HG03520 (cell line): ENCODE measurements at regions not wholly inside any gene's neighbourhood (a gene's known extent, or its start where the extent isn't known, plus 50 kb on each side); places are given as distances from the start of the nearest gene placed in this dataset.

Experiments used
- ATAC-seq: cut with Tn5 transposase; IDR thresholded peaks from one replicate; pipeline ENCODE4 v1.9.1; 2021; ENCODE audit warnings: mild to moderate bottlenecking, moderate library complexity; ENCODE audit not compliant: unreplicated experiment

DNA sequence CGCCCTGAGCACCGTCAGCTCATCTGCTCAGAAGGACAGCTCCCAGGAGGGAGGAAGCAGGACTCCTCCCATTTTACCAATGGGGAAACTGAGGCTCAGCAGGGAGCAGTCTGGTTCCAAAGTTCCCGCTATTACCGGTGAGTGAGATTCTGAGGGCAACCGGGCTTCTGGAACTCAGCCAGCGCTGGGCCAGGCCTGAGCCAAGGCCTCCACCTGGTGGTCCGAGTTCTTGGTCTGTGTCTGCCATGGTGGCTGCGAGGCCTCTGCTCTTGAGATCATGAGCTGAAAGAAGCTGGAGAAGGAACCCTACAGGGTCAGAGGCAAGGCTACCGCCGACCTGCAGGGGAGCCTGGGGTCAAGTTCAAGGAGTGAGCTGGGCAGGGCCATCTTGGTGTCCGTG, 110.8 kb upstream of the GSE1 start:
- no peak for ATAC-seq

DNA sequence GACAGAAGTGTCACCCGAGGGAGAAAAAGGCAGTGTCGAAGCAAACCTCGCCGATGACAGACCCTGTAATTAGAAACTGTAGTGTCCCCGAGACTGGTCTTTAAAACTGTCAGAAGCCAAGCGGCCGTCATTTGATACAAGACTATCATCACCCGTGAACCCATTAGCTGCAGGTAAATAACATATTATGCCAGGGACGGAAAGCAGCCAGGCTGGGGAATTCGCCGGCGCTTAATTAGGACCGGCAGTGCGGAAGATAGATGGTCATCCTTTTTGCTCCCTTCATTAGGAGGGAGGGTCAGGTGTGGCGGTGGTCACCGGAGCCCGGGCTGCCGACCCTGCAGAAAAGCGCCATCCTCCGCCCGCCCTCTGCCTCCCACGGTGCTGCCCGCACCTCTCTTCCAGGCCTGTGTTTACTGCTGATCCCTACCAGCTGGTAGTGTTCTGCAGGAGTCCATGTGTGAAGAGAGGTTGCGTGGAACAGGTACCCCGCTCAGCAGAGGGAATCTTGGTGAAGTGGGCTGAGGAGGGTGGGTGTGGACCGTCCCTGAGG, 109.4 kb upstream of the GSE1 start:
- no peak for ATAC-seq

DNA sequence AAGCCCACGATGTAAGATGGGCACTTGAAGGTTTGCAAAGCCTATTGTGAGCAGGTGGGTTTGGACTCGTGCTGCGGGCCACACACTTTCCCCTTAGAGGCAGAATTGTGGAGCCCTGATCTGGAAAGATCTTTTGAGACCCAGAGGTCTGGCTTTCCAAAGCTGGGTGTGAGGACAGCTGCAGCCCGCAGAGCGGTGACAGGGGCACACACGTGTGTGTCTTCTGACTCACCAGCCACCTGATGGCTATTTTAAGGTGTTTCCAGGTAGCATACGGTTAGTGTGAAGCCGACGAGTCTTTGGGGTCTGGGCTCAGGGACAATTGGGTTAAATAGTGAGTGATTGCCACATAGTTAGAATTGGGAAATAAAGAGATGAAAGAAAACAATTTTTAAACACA, 108.9 kb upstream of the GSE1 start:
- ATAC-seq = no peak

DNA sequence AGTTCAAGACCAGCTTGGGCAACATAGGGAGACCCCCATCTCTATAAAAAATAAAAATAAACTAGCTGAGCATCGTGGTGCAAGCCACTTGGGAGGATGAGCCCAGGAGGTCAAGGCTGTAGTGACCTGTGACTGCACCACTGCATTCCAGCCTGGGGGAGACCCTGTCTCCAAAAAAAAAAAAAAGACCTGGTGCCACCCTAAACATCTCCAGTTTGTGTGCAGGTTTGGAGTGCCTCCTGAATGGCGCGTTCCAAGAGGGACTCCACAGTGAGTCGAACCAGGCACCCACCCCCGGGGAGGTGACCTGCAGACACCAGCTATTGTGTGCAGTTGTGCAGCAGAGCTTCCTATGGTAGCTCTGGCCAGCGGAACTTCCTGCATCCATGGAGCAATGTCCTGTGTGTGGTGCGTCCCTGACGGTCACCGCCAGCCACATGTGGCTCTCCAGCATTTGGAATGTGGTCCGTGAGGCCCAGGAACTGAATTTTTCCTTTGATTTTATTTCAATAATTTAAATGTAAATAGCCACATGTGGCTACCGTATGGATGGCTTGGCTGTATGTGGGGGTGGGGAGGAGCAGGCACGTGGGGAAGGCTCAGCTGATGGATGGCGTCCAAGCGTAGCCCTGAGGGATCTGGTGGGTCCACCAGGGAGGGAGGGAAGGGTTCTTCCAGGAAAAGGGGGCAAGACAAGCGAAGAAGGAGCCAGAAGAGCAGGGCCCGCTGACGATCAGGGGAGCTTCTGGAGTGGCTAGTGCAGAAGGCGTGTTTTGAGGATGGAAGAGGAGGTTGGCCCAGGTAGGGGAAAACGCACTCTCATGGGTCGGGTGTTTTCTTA, 107.1 kb upstream of the GSE1 start:
- no peak for ATAC-seq

DNA sequence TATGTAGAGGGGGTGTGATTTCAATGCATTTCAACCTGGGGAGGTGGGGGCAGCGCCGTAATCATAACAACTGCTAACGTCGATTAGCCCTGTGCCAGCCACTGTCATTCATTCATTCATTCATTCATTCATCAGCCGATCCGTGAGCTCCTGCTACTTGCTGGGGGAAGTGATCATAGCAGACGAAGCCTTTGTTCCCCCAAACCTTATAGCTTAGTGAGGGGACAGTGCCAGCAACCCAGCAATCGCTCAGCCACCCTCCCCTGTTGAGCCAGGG, 106.5 kb upstream of the GSE1 start:
- no peak for ATAC-seq

DNA sequence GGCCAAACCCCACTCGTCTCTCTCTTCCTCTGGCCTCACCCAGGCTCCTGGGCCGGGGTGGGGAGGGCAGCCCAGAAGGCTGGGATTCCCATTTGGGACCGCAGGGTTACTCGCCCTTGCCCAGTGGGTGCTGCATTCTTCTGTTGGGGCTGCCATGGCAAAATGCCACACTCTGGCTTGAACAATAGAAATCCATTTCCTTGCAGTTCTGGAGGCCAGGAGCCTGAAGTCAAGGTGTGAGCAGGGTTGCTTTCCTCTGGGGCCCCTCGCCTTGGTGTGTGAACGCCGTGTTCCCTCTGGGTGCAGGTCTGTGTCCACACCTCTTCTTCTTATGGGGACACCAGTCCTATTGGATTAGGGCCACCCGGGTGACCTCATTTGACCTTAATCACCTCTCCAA, 105.8 kb upstream of the GSE1 start:
- ATAC-seq = no peak

DNA sequence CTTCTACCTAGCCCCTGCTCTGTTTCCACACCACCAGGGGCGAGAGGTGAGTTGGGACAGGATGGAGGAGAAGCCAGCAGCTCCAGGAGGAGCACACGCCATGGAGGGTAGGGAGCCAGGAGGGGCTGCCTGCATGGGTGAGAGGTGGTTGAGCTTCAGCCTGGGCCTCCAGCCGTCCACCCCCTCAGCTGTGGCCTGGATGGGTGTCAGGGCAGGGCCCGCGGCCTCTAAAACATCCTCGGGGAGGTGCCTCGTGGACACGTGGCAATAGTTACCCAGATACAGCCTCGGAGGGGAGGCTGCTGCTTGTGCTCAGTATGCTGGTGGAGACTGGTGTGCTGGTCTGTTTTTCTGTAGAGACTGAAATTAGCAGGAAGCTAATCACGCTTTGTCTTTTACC, 104.7 kb upstream of the GSE1 start:
- ATAC-seq = no peak

DNA sequence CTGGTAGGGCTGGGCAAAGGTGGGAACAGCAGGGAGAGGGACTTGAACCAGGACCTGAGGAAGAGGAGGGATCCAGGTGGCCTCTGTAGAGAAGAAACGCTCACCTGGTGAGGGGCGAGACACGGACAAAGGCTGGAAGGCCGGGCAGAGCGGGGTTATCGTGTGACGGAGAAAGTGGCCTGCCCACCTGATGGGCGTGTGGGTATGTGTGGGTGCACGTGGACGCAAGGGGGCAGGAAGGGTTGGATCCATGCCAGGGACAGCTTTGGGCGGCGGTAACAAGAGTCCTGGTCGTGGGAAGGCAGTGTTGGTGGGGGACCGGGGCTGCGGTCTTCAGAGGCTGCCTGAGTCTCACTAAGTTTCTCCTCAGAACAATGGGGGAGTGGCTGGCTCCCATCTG, 104.1 kb upstream of the GSE1 start:
- no peak for ATAC-seq

DNA sequence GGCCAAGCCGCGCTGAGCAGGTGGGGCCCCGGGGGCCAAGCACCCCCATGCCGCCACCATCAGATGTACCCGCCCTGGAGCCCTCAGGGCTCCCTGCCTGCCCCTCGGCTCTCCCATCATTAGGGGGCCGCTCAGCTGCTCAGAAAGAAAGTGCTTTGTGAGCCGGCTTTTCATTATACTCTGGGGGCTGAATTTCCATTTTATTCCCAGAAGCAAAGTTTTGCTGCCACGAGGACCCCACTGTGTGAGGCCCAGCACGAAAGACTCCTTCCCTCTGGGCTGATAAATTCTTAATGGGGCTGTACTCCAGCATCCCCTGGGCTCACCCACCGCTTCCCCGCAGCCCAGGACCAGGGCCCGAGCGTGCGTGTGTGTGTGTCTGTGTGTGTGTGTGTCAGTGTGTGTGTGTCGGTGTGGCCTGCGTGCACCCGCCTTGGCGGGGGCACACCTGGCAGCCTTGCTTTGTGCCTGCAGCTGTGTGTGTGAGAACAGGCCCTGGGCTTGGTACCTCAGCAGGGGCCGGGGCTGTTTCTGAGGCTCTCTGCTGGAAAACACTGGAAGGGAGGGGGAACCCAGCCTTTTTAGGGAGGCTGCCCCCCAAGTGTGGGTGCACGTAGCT, 103.0 kb upstream of the GSE1 start:
- ATAC-seq = no peak

DNA sequence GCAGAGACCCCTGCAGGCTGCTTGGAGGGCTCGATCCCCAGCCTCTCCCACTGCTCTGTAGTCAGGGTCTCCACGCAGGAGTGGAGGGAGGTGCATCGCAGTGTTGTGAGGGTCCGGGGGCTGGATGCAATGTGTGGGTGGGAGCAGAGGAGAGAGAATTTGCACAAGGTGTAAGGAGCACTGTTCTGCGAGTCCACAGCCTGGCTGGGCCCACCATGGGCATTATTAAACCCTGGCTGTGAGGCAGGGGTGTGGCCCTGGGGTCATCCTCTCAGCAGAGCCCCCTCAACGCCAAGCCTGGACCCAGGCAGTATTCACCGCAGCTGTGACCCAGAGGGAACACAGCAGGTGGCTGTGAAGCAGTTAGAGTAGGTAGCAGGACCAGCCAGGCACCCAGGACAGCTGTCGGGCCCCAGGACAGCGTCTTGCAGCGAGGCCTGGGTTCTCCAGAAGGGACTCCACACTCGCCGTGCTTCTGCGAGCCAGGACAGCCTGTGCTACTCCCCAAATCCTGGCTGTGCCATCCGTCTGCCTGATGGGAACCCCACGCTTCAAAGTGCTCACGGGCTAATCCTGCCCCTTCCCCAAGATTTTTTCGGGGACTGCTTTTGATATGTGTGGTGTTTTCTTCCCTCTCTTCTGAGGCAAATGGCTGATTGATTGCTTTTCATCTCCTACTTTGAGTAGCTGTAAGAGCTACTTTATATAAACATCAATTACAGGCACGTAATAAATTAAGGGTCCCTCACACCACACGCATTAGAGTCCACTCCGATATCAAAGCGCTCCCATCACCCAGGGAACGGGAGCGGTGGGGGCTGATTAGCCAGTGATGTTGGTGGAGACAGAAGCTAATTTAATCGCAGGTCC, 100.9 kb upstream of the GSE1 start:
- ATAC-seq = no peak

DNA sequence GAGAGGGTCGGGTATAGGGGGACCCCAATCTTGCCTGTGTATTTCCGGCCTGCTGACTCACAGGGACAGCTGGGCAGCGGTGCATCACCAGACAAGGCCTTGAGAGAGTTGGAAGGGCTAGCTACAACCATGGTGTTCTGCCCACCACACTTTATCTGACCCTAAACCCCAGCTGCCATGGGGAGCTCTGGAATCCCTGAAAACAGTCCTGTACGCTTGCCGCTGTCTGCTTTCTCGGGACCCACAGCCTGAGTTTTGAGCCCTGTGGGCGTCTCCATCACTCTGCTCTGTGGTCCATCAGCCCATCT, 100.4 kb upstream of the GSE1 start:
- no peak for ATAC-seq

DNA sequence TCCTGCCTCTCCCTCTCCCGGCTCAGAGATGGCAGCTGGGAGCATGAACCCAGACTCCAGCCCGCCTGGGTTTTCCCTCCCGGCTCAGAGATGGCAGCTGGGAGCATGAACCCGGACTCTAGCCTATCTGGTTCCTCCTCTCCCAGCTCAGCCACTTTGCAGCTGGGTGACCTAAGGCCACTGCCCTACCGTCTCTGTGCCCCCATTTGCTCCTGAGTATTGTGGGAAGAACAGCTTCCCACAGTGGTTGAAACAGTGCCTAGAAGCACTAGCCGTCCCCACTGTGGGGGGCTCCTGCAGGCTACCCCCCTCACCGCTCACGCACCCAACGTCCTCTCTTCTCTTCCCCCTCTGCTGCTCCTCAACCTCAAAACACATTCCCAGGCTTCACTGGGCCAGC, 99.9 kb upstream of the GSE1 start:
- no peak for ATAC-seq

DNA sequence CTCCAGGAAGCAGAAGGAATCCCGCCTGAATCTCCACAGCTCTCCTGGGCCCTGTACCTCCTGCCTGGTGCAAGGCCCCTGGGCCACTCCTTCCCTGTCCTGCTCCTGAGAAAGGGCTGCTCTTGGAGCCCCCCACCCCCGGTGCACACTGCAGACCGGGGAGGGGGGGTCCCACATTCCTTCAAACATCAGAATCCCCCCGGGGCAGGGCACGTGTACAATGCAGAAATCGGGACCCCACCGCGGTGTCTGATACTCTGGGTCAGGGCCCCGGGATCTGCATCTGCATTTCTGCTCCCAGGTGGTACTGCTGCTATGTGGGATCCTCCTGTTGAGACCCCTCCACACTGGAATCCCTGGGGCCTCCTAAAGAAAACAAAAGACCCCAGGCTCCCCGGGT, 99.5 kb upstream of the GSE1 start:
- ATAC-seq = no peak

DNA sequence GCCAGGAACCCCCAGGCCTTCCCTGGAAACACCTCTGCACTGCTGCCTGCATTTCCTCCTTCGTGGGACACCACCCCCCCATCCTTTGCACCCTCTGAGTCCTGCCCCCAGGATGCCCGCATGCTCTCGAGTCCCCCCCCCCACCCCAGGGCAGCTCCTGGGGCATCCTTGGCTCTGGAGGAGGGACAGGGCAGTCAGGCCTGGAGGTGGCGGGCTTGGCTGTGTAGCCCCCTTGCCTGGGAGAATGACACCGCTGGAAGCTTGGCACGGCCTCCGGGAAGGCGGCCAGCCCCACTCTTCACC, 98.9 kb upstream of the GSE1 start:
- no peak for ATAC-seq

DNA sequence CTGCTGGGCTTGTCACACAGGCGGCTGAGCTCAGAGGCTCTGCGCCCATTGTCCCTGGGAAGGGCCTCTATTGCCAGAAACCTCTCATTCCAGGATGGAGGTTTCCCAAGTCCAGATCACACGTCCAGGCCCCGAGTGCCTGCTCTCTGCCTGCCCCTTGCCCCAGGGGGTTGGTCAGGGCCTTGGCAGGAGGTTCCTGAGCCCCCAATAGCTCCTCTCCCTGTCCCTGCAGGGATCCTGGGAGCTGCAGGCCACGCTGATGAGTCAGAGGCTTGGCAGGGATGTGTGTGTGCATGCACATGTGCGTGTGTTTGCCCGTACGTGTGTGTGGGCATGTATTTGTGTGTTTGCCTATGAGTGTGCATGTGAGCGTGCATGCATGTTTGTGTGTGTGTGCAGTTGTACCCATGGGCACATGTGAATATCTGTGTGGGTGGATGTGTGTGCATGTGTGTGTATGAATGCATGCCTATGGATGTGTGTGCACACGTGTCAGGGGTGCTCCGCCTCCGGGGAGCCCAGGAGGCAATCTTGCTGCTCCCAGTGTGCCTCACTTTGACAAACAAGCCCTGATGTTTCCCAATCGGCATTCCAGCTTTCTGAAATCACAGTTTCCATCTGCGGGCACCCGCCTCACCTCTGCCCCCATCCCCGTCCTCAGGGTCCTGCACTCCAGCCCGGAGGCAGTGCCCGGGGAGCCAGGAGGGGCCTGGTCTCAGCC, 98.4 kb upstream of the GSE1 start:
- no peak for ATAC-seq

DNA sequence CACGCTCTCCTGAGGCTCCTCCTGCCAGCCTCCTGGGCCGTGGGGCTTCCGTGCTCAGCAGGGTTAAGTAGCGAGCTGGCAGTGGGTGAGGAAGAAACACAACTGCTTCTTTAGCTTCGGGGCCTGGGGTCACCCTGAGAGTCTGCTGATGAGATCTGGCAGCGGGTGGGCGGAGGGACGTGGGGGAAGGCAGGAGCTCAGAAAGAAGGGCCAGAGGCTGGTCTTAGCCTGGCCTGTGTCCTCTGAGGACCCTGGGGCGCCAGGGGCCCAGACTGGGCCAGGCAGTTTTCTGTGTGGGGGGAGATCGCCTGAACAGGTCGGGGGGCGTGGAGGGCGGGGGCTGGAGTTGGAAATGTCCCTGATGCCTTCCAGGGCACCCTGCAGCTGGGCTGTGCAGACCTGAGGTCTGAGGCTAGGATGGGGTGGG, 97.8 kb upstream of the GSE1 start:
- ATAC-seq = no peak

DNA sequence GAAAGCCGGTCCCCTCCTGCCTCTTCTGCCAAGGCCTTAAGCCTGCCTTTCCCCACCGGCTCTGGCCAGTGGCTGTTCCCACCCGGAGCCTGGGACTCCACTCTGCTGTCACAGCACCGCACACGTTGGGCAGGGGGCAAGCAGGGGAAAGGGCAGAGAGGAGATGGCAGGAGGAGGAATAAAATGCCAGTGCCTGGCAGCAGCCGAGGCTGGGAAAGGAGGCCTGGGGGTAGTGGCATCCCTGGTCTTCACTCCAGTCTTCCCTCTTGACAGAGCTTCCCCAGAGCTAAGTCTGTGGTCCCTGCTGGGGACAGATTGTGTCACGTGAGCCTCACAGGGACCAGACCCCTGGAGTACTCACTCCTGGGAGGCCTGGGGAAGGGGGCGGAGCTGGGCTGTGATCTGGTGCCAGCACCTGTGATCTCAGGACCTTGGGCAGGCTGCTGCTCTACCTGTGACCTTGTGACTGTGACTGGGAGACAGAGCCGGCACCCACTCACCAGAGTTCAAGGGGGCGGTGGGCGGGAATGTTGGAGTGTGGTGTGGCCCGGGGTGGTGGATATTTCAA, 97.2 kb upstream of the GSE1 start:
- no peak for ATAC-seq

DNA sequence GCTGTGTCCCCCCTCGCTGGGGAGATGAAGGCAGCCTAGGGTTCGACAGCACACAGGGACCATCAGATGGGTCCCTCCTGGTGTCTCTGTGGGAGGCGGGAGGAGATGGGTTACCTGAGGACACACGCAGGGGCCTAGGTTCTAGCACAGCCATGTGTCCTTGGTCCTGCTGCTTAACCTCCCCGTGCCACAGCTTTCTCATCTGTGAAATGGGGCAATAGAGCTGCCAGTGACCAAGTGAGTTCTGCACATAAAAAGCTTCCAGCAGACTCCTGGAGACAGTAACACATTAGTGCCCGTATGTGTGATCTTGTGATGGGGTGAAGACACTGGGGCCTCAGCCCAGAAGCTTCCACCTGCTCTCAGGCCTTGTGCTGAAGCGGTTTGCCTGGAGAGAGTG, 96.0 kb upstream of the GSE1 start:
- ATAC-seq = no peak

DNA sequence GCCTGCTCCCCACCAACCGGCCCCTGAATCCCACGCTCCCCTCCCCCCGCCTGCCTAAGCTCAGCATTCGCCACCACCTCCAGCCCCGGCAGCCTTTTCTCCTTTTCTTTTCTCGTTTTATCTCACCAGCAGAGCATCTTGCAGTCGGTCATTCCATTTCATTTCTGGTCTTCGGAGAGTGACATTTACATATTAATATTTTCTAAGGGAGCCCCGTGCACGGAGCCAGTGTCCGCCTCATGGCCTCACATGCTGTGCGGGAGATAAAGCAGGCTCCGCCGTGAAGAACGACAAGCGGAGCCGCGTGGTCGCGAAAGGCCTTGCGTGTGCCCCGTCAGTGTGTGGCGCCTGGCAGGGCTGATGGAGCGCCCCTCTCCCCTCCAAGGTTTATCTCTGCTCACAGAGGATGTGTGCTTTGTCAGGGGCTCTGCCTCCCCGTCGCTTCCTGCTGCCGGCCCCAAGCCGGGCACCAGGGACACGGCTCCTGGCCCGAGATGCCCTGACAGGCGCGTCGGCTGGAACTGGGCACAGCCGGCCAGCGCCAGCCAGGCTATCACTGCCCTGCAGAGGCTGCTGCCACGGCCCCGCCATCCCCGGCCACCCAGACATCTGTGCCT, 95.5 kb upstream of the GSE1 start:
- no peak for ATAC-seq

DNA sequence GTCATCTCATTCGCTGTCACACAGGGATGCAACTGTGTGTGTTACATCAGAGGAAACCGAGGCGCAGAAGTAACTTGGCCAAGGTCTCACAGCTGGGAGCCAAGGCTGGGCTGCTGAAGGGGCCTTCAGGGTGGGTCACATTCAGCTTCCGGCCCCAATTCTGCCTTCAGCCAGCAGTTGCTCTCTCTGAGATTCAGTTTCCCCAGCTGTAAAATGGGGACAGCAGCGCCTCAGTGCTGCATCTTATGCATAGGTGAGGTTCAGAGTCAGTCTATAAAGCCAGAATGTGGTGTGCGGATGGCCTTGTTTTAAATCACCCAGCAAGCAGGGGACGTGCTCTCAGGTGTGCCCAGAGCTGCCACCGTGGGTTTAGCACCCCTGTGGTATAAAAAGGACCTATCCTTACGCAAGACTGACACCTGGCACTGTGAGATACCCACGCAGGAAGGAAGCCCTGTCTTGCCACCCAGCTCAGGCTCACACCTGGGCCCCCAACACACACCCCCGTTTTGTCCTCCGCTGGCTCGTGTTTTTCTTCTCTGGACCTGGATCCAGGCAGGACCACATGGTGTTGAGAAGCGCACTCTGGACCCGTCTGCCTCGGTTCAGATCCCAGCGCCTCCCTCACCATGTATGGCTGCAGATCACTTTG, 94.6 kb upstream of the GSE1 start:
- ATAC-seq = no peak
